ENCODE measurements at regions not wholly inside any gene's neighbourhood (a gene's known extent, or its start where the extent isn't known, plus 50 kb on each side); places are given as distances from the start of the nearest gene placed in this dataset.

DNA sequence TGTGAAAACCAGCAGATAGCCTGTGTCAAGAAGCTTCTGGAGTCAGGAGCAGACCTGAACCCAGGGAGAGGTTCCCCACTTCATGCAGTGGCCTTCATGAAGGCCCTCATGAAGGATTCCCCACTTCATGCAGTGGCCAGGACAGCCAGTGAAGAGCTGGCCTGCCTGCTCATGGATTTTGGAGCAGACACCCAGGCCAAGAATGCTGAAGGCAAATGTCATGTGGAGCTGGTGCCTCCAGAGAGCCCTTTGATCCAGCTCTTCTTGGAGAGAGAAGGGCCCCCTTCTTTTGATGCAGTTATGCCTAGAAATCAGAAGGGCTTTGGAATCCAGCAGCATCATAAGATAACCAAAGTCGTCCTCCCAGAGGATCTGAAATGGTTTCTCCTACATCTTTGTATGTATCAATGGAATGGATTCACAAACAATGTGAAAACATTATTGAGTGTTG lies 103.9 kb upstream of the CHD2 start:
- Histone ChIP-seq H2AK9ac (replicated peaks; ENCODE audit: low read depth, low read length, poor library complexity) (no peak overlapping the region), H3K27ac (ENCODE audit: insufficient read depth, low read length) (no peak overlapping the region), H3K56ac (ENCODE audit: extremely low read depth, insufficient read depth, low read length) (no peak overlapping the region), H3K4me2 (ENCODE audit: low read depth, low read length) (no peak overlapping the region), H4K20me1 (ENCODE audit: insufficient read depth, low read length) (no peaks in the 10 kb centered on the region), H3K9me1 (ENCODE audit: insufficient read depth, low read length) (no peaks in the 10 kb centered on the region), H3K36me3 (ENCODE audit: control insufficient read depth, insufficient read depth, low read length) (no peaks in the 10 kb centered on the region), H3K23ac (ENCODE audit: low read depth, low read length) (no peak overlapping the region), H3K4ac (ENCODE audit: low read depth, low read length) (no peak overlapping the region), H2BK20ac (ENCODE audit: low read depth, low read length) (no peak overlapping the region), H3K14ac (replicated peaks; ENCODE audit: low read depth, low read length) (no peak overlapping the region), H4K8ac (ENCODE audit: low read depth in 2 of 2, low read length in 2 of 2) (no peak overlapping the region), H2BK15ac (ENCODE audit: low read depth, low read length) (no peak overlapping the region), H3K27me3 (ENCODE audit: control insufficient read depth, insufficient read depth, low read length) (no peaks in the 10 kb centered on the region), H3K9me3 (ENCODE audit: control insufficient read depth, insufficient read depth, low read length) (no peaks in the 10 kb centered on the region), H3K9ac (ENCODE audit: low read depth, low read length) (no peak overlapping the region), H3K18ac (ENCODE audit: low read depth, low read length) (no peak overlapping the region), H3K4me3 (ENCODE audit: insufficient read depth, low read depth, low read length) (no peak overlapping the region), H4K91ac (ENCODE audit: insufficient read depth, low read depth, low read length) (no peak overlapping the region), H2BK120ac (ENCODE audit: low read depth, low read length) (no peak overlapping the region), H2AFZ (replicated peaks; ENCODE audit: low read length, poor library complexity) (no peak overlapping the region), H4K5ac (ENCODE audit: low read depth, low read length) (no peak overlapping the region), H2BK5ac (ENCODE audit: low read depth, low read length, poor library complexity, severe bottlenecking) (no peak overlapping the region), H3K79me1 (ENCODE audit: low read depth in 1 of 2, low read length in 2 of 2) (no peaks in the 10 kb centered on the region), H3K4me1 (ENCODE audit: control insufficient read depth, insufficient read depth, low read length) (peaks cover 5% of the 10 kb centered on the region), H2AK5ac (ENCODE audit: low read depth, low read length) (no peak overlapping the region)
- intact Hi-C loops (cut with micrococcal nuclease), result loop anchor here (5.0 to 10.0 kb wide), 3 partner anchors 176 to 1526 kb away; no protein-coding TSS in a partner anchor
- DNase-seq (no peak), ATAC-seq (ENCODE audit: low read depth) (no peak)
- POLR2A ChIA-PET (ENCODE audit: unreplicated experiment), result no interaction called here
- dilution Hi-C loops (cut with HindIII; ENCODE audit: low sequenced_read_pairs, unreplicated experiment), result no loop called here
- CTCF ChIA-PET, result interaction anchor here (2.7 kb wide), 1 partner anchor 222 kb away, joined by 8 read pairs; no protein-coding TSS in a partner anchor
- no CpG with 5 or more reads among the region's 1 CpG for WGBS, 2 experiments (ENCODE audit: extremely low coverage in 2 of 2, insufficient read length in 1 of 2)
- in situ Hi-C loops (cut with MboI; ENCODE audit: low sequenced_read_pairs), result loop anchor here (10.0 to 25.0 kb wide), 2 partner anchors 229 to 1316 kb away; no protein-coding TSS in a partner anchor
- BruUV-seq (replicated peaks), result no TSS peak
- TF ChIP-seq MAFK (IDR thresholded peaks at IDR 0.05; ENCODE audit: low read depth, low read length) (no peak), USF2 (IDR thresholded peaks at IDR 0.05; ENCODE audit: low read depth, low read length) (no peak), CHD1 (IDR thresholded peaks at IDR 0.05; ENCODE audit: low read depth, low read length) (no peak), RCOR1 (IDR thresholded peaks at IDR 0.05; ENCODE audit: insufficient replicate concordance, low read length) (no peak), RFX5 (IDR thresholded peaks at IDR 0.05; ENCODE audit: low read depth, low read length) (no peak)
- TF ChIP-seq, protein P1, sequence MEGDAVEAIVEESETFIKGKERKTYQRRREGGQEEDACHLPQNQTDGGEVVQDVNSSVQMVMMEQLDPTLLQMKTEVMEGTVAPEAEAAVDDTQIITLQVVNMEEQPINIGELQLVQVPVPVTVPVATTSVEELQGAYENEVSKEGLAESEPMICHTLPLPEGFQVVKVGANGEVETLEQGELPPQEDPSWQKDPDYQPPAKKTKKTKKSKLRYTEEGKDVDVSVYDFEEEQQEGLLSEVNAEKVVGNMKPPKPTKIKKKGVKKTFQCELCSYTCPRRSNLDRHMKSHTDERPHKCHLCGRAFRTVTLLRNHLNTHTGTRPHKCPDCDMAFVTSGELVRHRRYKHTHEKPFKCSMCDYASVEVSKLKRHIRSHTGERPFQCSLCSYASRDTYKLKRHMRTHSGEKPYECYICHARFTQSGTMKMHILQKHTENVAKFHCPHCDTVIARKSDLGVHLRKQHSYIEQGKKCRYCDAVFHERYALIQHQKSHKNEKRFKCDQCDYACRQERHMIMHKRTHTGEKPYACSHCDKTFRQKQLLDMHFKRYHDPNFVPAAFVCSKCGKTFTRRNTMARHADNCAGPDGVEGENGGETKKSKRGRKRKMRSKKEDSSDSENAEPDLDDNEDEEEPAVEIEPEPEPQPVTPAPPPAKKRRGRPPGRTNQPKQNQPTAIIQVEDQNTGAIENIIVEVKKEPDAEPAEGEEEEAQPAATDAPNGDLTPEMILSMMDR (conservative IDR thresholded peaks at IDR 0.05; ENCODE audit: low read depth, low read length), result no peak
- TF ChIP-seq, protein P2, sequence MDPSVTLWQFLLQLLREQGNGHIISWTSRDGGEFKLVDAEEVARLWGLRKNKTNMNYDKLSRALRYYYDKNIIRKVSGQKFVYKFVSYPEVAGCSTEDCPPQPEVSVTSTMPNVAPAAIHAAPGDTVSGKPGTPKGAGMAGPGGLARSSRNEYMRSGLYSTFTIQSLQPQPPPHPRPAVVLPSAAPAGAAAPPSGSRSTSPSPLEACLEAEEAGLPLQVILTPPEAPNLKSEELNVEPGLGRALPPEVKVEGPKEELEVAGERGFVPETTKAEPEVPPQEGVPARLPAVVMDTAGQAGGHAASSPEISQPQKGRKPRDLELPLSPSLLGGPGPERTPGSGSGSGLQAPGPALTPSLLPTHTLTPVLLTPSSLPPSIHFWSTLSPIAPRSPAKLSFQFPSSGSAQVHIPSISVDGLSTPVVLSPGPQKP (IDR thresholded peaks at IDR 0.05; ENCODE audit: borderline replicate concordance, low read depth, low read length), result no peak
